DND-41 (cell line): ENCODE measurements at regions not wholly inside any gene's neighbourhood (a gene's known extent, or its start where the extent isn't known, plus 50 kb on each side); places are given as distances from the start of the nearest gene placed in this dataset.

Experiments
- ATAC-seq: fragments of 200-7000 bp; cut with Tn5 transposase; 3 replicates; pipeline ENCODE4 v1.9.1; 2021; ENCODE audit warnings: low read depth; ENCODE audit not compliant: insufficient read depth
- DNase-seq: peaks from one replicate; pipeline ENCODE4 v3.0.0-alpha.2; 2020
- H2AFZ ChIP-seq: 2 replicates; pipeline ENCODE4 v1.6.0; 2012; ENCODE audit warnings: low read depth, low read length
- H3K27ac ChIP-seq: 2 replicates; pipeline ENCODE4 v1.5.1; 2012; ENCODE audit warnings: low read length, inconsistent platforms
- H3K27me3 ChIP-seq: fragments of 200-600 bp; sonication (generic); 2 replicates; pipeline ENCODE4 v1.6.0; 2012; ENCODE audit warnings: low read length, mild to moderate bottlenecking, inconsistent platforms; ENCODE audit not compliant: insufficient read depth, poor library complexity
- H3K36me3 ChIP-seq: 2 replicates; pipeline ENCODE4 v1.5.1; 2012; ENCODE audit warnings: low read length, inconsistent platforms; ENCODE audit not compliant: insufficient read depth
- H3K4me1 ChIP-seq: 2 replicates; pipeline ENCODE4 v1.5.1; 2012; ENCODE audit warnings: mild to moderate bottlenecking, low read length; ENCODE audit not compliant: insufficient read depth
- H3K4me2 ChIP-seq: 2 replicates; pipeline ENCODE4 v1.6.0; 2012; ENCODE audit warnings: mild to moderate bottlenecking, moderate library complexity, low read length, inconsistent platforms; ENCODE audit not compliant: insufficient read depth
- H3K4me3 ChIP-seq, 2 experiments: fragments of 200-600 bp in 1 of 2; shearing (Covaris generic) in 1 of 2; 2 replicates each; pipeline ENCODE4 v1.5.1; 2012 to 2016; ENCODE audit warnings: inconsistent platforms in 2 of 2, low read length in 2 of 2, mild to moderate bottlenecking in 2 of 2, low read depth in 1 of 2, moderate library complexity in 1 of 2
- H3K79me2 ChIP-seq: 2 replicates; pipeline ENCODE4 v1.6.0; 2012; ENCODE audit warnings: low read length, inconsistent platforms; ENCODE audit not compliant: insufficient read depth
- H3K9ac ChIP-seq: 2 replicates; pipeline ENCODE4 v1.6.0; 2012; ENCODE audit warnings: low read depth, mild to moderate bottlenecking, inconsistent platforms, low read length, moderate library complexity
- H3K9me3 ChIP-seq: 2 replicates; pipeline ENCODE4 v1.5.1; 2012; ENCODE audit warnings: low read length, moderate library complexity, mild to moderate bottlenecking, inconsistent platforms; ENCODE audit not compliant: insufficient read depth, severe bottlenecking
- H4K20me1 ChIP-seq: 2 replicates; pipeline ENCODE4 v1.6.0; 2012; ENCODE audit warnings: low read length; ENCODE audit not compliant: insufficient read depth
- CTCF ChIP-seq: IDR thresholded peaks from 2 replicates; pipeline ENCODE4 v1.5.1; 2012; ENCODE audit warnings: borderline replicate concordance, low read length, moderate library complexity, mild to moderate bottlenecking; ENCODE audit not compliant: poor library complexity, severe bottlenecking; ENCODE audit errors: extremely low read depth
- EZH2 ChIP-seq: IDR thresholded peaks from 3 replicates; pipeline ENCODE4 v1.6.1; 2012; ENCODE audit warnings: borderline replicate concordance, low read depth, mild to moderate bottlenecking, moderate library complexity, low read length, inconsistent platforms; ENCODE audit not compliant: severe bottlenecking

- H3K4me3 ChIP-seq = no peak overlapping the region
- no peak overlapping the region for H3K27ac ChIP-seq
- H2AFZ ChIP-seq = no peak overlapping the region
- no peaks in the 10 kb centered on the region for H3K4me1 ChIP-seq
- no peaks in the 10 kb centered on the region for H3K79me2 ChIP-seq
- H3K27me3 ChIP-seq = no peaks in the 10 kb centered on the region
- H3K36me3 ChIP-seq = no peaks in the 10 kb centered on the region
- H3K9ac ChIP-seq = no peak overlapping the region
- no peak for TF ChIP-seq CTCF
- TF ChIP-seq EZH2 = no peak
- H4K20me1 ChIP-seq = no peaks in the 10 kb centered on the region
- DNase-seq (no peak), ATAC-seq (no peak)
- no peaks in the 10 kb centered on the region for H3K9me3 ChIP-seq
- H3K4me2 ChIP-seq = no peak overlapping the region
Observed at GRCh38 chrX:99461223-99461622, 948.9 kb downstream of the PCDH19 start.

- Histone ChIP-seq H3K79me2 (no peaks in the 10 kb centered on the region), H3K27me3 (no peaks in the 10 kb centered on the region), H3K4me3 (no peak overlapping the region), H4K20me1 (no peaks in the 10 kb centered on the region), H3K9ac (no peak overlapping the region), H3K9me3 (no peaks in the 10 kb centered on the region), H2AFZ (no peak overlapping the region), H3K27ac (no peak overlapping the region), H3K36me3 (no peaks in the 10 kb centered on the region), H3K4me2 (no peak overlapping the region), H3K4me1 (no peaks in the 10 kb centered on the region)
- ATAC-seq (no peak), DNase-seq (no peak)
- no peak for TF ChIP-seq CTCF
- no peak for TF ChIP-seq EZH2
Observed at GRCh38 chrX:99445336-99445735, 964.7 kb downstream of the PCDH19 start.

- Histone ChIP-seq H3K9me3 (no peaks in the 10 kb centered on the region), H4K20me1 (no peaks in the 10 kb centered on the region), H3K79me2 (no peaks in the 10 kb centered on the region), H2AFZ (no peak overlapping the region), H3K27ac (no peak overlapping the region), H3K4me3 (no peak overlapping the region), H3K9ac (no peak overlapping the region), H3K4me1 (no peaks in the 10 kb centered on the region), H3K4me2 (no peak overlapping the region), H3K36me3 (no peaks in the 10 kb centered on the region), H3K27me3 (no peaks in the 10 kb centered on the region)
- TF ChIP-seq CTCF (no peak), EZH2 (no peak)
- DNase-seq (no peak), ATAC-seq (no peak)
Observed at GRCh38 chrX:99421796-99422195, 988.3 kb downstream of the PCDH19 start.

GRCh38 chrX:99415470-99415869 is 994.6 kb downstream of the PCDH19 start:
- H4K20me1 ChIP-seq = no peaks in the 10 kb centered on the region
- H3K4me2 ChIP-seq = no peak overlapping the region
- no peak overlapping the region for H2AFZ ChIP-seq
- H3K27me3 ChIP-seq = no peaks in the 10 kb centered on the region
- no peaks in the 10 kb centered on the region for H3K9me3 ChIP-seq
- TF ChIP-seq EZH2 (no peak), CTCF (no peak)
- ATAC-seq (no peak), DNase-seq (no peak)
- no peak overlapping the region for H3K9ac ChIP-seq
- no peaks in the 10 kb centered on the region for H3K36me3 ChIP-seq
- H3K27ac ChIP-seq = no peak overlapping the region
- H3K79me2 ChIP-seq = no peaks in the 10 kb centered on the region
- H3K4me3 ChIP-seq = no peak overlapping the region
- H3K4me1 ChIP-seq = peaks cover 19% of the 10 kb centered on the region
